GM19351 (cell line): ENCODE measurements at regions not wholly inside any gene's neighbourhood (a gene's known extent, or its start where the extent isn't known, plus 50 kb on each side); places are given as distances from the start of the nearest gene placed in this dataset.
"Not testable (repeated sequence)": the region's sequence is repeated elsewhere in the genome, so short reads cannot be mapped to it uniquely, and the experiment has no call there.

Experiments used
- ATAC-seq: cut with Tn5 transposase; IDR thresholded peaks from one replicate; pipeline ENCODE4 v1.9.1; 2021; ENCODE audit warnings: mild to moderate bottlenecking, moderate library complexity; ENCODE audit not compliant: unreplicated experiment

GRCh38 chr7:80082213-80082612 is 52.4 kb upstream of the GNAI1 start:
- ATAC-seq = no peak

GRCh38 chr7:80078886-80079285 is 55.7 kb upstream of the GNAI1 start:
- ATAC-seq = no peak

GRCh38 chr7:80078159-80078731 is 56.4 kb upstream of the GNAI1 start:
- ATAC-seq = no peak

DNA sequence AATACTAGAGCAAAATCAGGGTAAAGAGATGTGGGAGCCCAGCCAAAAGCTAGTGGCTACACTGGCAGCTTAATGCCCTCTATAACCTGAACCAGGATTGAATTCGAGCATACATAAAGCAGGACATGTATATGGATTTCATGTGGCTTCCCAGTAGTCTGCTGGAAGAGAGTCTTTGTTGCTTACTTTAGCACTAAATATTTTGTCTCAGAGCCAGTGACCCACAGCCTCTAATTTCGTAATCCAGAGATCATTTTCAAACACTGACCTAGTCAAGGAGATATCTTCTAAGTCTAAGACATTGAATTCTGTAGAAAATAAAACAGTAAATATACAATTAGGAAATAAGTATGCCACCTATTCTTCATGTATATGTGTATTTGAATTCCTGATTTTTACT is 64.2 kb upstream of the GNAI1 start:
- ATAC-seq = no peak

GRCh38 chr7:80066639-80067038 is 68.0 kb upstream of the GNAI1 start:
- ATAC-seq = no peak

DNA sequence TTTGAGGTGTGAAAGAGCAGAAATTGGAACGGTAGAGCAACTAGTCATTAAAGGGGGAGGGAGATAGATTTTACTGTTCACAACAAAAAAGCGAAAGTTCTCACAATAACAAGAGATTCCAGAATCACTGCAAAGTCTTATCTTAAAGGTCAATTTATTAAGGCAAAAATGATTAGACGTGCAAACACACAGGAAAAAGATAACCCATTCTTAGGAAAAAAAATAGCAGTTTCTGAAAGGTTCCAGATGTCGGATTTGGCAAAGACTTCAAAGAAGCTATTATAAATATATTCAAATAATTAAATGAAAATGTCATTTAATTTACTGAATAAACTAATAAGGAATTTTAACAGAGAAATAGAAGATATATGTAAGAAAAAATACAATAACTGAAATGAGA is 70.8 kb upstream of the GNAI1 start:
- ATAC-seq = no peak

DNA sequence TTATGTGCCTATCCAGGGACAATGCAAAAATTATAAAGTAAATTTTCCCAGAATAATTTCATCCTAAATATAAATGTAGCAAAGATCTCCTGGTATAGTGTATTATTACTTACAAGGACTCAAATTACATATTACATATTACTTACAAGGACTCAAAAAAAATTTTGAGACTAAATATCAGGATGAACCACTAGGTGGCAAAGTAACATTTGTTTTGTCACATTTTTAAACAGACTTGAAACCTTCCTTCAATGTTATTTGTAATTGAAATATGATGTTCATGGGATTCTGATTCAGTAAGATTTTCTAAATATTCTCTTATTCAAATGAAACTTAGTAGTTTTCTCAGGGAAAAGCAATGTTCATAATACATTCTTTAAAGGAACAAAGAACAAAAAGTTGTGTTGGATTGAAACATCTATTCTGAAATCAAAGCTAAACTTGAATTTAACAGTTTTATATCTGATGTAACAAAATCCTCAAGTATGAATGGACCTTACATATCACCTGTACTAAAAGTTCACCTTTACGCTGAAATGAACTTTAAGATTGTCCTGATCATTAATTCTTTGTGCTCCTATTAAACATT is 74.3 kb upstream of the GNAI1 start:
- ATAC-seq = peak; percentile 77

DNA sequence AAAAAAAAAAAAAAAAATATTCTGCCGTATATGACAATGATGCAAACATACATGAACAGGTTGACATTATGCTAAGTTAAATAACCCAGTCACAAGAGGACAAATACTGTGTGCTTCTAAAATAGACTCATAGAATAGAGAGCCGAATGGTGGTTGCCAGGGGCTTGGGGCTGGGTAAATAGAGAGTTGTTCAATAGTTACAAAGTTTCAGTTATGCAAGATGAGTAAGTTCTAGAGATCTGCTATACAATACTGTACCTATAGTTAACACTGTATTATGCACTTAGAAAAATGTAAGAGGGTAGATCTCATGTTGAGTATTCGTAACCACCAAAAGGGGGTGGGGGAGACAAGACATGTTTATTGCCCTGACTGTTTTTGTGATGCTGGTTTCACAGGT is 77.1 kb upstream of the GNAI1 start:
- ATAC-seq = no peak

DNA sequence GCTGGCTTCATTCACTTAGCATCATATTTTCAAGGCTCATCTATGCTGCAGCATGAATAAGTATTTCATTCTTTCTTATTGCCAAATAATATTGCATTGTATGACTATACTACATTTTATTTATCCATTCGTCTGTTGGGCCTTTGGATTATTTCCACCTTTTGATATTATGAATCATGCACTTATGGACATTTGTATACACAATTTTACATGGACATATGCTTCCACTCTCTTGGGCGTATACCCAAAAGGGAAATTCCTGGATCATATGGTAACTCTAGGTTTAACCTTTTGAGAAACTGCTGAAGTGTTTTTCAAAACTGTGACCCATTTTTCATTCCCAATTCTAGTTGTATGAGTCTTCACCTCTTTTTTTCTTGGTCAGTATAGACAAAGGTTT is 80.3 kb upstream of the GNAI1 start:
- ATAC-seq = no peak

GRCh38 chr7:80053124-80053523 is 81.5 kb upstream of the GNAI1 start:
- no peak for ATAC-seq

GRCh38 chr7:80047856-80048459 is 86.7 kb upstream of the GNAI1 start:
- no peak for ATAC-seq

GRCh38 chr7:80047032-80047431 is 87.6 kb upstream of the GNAI1 start:
- ATAC-seq = no peak

DNA sequence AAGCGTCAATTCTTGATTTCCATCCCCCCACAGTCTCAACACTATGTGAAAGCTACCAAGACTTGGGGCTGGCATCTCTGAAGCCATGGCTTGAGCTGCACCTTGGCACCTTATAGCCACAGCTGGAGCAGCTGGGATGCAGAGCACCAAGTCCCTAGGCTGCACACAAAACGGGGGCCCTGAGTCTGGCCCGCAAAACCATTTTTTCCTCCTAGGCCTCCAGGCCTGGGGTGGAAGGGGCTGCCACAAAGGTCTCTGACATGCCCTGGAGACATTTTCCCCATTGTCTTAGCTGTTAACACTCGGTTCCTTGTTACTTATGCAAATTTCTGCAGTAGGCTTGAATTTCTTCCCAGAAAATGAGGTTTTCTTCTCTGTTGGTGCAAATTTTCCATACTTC is 89.8 kb upstream of the GNAI1 start:
- ATAC-seq = no peak

DNA sequence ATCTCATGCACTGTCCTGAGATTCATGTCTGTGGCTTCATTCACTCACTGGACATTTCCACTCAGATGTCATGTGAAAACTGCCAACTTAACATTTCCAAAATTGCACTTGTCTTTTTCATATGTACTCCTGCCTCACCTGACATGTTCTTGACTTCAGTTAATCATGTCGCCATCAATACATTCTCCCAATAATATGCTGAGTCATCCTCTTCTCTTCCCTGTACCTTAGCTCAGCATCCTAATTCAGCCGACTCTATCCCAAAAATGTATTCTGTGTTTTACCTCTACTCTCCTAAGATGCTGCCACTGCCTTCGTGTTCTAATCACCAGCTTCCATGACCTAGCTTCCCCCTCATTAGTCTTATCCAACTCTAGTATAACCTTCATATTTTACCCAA is 93.9 kb upstream of the GNAI1 start:
- no peak for ATAC-seq

DNA sequence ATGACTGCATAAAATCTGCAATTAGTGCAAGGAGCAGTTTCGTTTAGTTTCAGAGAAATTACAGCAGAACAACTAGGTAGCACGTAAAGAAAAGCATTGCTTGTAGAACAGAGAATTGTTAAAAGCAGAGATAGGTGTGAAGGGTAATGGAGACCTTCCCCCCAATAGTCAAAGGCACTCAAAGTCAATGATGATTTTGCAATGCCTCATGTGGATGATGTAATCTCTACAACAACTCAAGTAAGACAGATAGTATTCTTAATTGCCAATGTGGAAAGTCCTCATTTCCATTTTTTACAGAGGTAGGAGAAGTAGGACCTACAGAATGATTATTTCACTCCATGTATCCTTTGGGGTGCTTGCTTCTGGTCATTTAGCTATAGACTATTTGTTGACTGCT is 94.3 kb upstream of the GNAI1 start:
- no peak for ATAC-seq

GRCh38 chr7:80039251-80039884 is 95.3 kb upstream of the GNAI1 start:
- no peak for ATAC-seq

- no peak for ATAC-seq
Measured at GRCh38 chr7:80037689-80038088, 96.9 kb upstream of the GNAI1 start.

DNA sequence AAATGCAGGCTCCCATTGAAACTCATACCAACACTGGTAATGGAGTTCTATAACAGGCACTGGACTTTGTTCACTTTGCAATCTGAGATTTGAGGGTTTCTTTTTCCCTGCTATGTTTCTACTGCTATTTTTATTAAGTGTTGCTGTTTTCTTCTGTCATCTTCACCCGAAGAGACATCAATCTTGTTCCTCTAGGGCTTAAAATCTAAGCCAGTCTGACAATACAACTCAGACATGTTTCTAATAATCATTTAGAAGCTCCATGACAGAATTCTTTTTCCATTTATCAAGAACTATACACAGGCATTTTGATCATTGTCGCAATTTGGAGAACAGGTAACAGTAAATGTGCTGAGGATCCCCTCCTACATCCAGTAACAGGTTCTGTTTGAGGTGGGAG is 98.5 kb upstream of the GNAI1 start:
- ATAC-seq = no peak

DNA sequence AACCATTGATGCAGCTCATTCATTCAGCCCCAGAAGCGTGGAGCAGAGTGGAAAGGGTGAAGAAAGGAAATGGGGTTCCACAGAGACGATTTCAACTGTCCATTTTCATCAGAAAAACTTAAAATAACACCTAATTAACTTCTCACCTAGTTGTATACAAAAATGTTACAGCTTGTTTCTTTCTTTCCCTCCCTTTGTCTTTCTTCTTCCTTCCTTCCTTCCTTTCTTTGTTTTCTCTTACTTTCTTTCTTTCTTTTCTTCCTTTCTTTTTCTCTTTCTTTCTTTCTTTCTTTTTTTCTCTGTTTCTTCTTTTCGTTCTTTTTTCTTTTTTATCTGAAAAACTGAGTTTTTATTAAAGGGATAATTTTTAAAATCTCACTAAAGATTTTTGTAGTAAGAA is 105.9 kb upstream of the GNAI1 start:
- ATAC-seq = no peak

DNA sequence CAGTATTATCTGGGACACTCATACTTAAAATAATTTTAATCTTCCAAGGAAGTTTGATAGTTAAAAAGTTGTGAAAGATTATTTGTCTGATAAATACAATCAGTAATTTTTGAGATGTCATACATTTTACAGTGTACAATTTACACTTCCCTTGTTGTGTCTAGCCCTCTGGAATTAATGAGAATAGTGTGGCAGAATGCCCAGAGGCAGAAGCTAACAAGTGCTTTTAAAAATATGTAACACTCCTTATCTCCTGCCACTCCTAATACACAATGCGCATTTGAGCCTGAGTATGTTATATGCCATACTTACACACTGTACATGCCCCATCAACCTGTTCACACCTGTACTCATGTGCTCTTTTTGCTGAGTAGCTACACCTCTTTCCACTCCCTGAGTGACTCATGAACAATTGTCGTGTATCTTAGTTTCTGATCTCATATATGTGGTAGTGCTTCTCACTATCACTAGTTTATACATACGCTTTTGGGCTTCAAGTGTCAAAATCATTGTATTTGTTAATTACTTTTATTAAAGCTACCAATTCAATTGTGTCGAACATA is 106.9 kb upstream of the GNAI1 start:
- no peak for ATAC-seq

DNA sequence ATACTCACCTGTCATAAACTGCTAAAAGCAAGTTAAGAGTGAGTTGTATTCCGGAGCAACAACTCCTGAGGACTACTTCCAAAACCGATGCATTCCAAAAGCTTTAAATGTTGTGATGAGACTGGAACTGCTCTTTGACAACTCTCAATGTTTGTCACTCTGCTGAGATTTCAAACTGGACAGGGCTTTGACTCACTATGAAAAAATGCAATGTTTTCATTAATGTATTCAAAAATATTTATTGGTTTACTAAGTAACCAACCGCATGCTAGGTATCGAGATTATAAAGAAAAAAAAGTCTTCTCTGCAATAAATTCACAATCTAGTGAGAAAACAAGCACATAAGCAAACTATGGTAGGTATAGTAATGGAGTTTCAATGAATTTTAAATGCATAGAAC is 107.9 kb upstream of the GNAI1 start:
- ATAC-seq = no peak

GRCh38 chr7:80020277-80020676 is 114.4 kb upstream of the GNAI1 start:
- not testable (repeated sequence) for ATAC-seq
